NB4 (cell line): ENCODE measurements at regions not wholly inside any gene's neighbourhood (a gene's known extent, or its start where the extent isn't known, plus 50 kb on each side); places are given as distances from the start of the nearest gene placed in this dataset.
"Not testable (repeated sequence)": the region's sequence is repeated elsewhere in the genome, so short reads cannot be mapped to it uniquely, and the experiment has no call there.

Source experiments
- POLR2A ChIP-seq: IDR thresholded peaks from 2 replicates; pipeline ENCODE4 v1.6.1; 2011; ENCODE audit warnings: mild to moderate bottlenecking; ENCODE audit not compliant: insufficient read length; ENCODE audit errors: extremely low read depth
- TF ChIP-seq, protein P1 (sequence below): IDR thresholded peaks from 2 replicates; pipeline ENCODE4 v1.6.1; 2011; ENCODE audit warnings: low read depth, low read length
- TF ChIP-seq, protein P2 (sequence below): IDR thresholded peaks from one replicate; pipeline ENCODE4 v1.5.1; 2012; ENCODE audit warnings: low read depth, low read length

GRCh38 chr9:38123359-38123758 is 54.3 kb upstream of the SHB start:
- TF ChIP-seq, protein P1, sequence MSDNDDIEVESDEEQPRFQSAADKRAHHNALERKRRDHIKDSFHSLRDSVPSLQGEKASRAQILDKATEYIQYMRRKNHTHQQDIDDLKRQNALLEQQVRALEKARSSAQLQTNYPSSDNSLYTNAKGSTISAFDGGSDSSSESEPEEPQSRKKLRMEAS = not testable (repeated sequence)
- TF ChIP-seq, protein P2, sequence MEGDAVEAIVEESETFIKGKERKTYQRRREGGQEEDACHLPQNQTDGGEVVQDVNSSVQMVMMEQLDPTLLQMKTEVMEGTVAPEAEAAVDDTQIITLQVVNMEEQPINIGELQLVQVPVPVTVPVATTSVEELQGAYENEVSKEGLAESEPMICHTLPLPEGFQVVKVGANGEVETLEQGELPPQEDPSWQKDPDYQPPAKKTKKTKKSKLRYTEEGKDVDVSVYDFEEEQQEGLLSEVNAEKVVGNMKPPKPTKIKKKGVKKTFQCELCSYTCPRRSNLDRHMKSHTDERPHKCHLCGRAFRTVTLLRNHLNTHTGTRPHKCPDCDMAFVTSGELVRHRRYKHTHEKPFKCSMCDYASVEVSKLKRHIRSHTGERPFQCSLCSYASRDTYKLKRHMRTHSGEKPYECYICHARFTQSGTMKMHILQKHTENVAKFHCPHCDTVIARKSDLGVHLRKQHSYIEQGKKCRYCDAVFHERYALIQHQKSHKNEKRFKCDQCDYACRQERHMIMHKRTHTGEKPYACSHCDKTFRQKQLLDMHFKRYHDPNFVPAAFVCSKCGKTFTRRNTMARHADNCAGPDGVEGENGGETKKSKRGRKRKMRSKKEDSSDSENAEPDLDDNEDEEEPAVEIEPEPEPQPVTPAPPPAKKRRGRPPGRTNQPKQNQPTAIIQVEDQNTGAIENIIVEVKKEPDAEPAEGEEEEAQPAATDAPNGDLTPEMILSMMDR = not testable (repeated sequence)
- TF ChIP-seq POLR2A = not testable (repeated sequence)
